Putamen (tissue), 1 donor: ENCODE measurements at regions not wholly inside any gene's neighbourhood (a gene's known extent, or its start where the extent isn't known, plus 50 kb on each side); places are given as distances from the start of the nearest gene placed in this dataset.
A peak's percentile ranks its signal among the peaks of the same experiment; 100 is the strongest.

Source experiments
- DNase-seq: peaks from one replicate; pipeline ENCODE4 v3.0.0-alpha.2; 2016; ENCODE audit warnings: low spot score

DNA sequence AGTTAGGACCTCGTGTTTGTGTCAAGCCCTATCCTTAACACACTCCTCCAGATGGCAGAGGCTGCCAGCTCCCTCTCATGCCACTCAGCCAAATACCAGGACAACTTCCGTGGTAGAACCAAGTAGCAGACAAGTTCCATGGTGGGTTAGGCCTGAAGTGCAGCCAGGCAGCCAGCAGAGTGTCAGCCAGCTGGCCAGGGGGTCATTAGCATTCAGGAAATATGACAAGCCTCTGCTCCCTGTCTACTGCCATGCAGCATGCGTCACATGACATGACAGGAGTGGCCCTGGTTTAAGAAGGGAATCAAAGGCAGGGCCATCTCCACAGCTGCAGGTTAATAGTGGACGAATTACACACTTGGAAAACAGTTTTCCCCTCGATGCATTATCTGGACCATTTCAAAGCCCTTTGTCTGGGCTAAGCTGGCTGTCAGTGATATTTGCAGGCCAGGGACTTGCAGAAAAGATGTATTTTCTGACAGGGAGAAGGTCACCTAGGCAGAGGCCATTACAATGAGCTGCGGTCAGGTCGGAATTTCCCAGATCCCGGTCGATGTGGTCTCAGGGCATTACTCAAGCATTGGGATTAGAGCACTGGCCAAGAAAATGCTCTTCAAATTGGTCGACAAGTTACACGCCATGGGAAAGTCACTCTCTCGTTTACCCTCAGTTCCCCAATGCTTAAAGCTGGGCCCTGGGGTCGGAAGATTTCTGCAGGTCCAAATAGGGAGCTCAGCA, 461.7 kb upstream of the CADM1 start:
- DNase-seq: no peak

DNA sequence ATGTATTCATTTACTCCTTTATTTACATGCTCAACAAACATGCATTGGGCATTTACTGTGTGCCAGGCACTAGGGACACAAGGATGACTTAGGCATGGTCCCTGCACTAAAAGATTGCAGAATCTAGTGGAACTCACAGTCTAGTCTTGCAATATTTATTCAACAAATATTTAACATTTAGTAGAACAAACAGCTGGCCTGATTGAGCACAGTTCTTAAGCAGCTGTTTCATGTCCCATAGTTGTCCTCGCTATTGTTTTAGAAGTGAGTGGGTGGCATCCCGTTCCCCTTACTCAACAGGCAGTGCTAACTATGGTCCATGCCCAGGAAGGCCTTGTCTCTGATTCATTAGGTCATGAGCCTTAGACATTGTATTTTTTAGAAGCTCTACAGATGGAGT, 459.9 kb upstream of the CADM1 start:
- DNase-seq: no peak

DNA sequence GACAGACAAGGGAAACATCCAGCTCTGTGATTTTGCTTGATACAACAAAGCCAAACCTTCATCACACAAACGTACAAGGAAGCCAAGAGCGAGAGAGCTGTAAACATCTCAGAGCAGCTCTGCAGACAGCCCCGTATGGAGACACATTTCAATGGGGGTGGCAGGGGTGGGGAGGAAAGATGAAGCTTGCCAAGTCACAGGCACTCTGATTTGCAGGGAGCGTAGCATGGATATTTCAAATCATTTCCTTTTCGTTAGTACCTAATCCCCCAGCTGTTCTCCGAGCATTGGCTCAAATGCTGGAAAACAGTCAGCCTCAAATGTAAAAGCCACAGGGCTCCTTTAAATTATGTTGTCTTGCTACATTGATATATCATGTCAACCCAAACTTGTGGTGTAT, 458.9 kb upstream of the CADM1 start:
- DNase-seq: no peak

DNA sequence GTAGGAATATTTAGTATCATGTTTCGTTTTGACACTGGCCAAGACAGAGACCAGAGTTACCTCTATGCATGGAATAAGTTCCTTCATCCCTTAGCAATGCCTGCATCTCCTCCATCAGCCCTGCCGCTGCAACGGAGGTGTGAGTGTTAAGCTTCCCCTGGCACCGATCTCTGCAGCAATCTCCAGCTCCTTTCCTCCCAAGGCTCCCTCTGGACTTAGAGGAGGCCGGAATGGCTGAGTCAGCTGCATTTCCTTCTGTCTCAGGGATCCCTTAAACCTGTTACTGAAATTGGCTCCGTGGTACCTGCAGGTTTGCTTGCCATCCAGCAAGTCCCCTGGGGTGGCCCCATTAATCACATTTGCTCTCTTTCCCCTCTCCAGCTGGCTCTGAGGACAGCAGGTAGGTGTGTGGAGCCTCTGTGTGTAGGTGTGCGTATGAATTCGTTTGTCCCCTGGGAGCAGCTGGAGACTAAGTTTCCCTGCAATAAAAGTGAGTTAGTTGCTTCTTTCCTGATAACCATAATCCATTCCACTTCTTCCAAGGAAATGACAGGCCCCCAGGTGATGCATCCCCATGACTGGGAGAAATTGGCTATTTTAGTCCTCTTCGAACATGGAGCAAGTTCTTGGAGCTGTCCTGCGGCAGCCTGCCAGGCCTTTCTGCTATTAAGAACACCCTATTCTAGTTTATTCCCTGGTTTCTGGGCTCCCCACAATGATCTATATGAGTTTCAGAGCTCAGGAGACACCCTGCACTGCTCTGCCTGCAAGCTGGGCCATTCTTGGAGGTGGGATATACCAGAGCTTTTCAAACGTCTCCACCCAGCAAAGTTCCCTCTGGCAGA, 457.2 kb upstream of the CADM1 start:
- DNase-seq: no peak

DNA sequence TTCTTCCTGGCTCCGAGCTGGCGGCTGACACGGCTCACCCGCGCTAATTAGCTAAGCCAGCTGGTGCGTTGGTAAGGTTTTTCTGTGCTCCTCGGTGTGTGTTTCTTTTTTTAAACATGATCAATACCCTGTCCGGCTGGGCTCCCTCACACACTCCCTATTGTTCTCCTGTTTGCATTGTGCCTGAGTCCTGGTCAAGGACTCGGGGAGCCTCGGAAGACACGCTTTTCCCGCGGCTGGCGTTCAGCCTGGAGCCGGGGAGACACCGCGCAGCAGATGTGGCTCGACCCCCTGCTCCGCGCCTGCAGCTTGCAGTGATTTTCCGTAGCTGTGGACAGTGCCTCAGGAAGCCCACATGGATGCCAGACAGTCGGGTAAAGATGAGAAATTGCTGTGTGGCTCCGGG, 454.9 kb upstream of the CADM1 start:
- no peak for DNase-seq

DNA sequence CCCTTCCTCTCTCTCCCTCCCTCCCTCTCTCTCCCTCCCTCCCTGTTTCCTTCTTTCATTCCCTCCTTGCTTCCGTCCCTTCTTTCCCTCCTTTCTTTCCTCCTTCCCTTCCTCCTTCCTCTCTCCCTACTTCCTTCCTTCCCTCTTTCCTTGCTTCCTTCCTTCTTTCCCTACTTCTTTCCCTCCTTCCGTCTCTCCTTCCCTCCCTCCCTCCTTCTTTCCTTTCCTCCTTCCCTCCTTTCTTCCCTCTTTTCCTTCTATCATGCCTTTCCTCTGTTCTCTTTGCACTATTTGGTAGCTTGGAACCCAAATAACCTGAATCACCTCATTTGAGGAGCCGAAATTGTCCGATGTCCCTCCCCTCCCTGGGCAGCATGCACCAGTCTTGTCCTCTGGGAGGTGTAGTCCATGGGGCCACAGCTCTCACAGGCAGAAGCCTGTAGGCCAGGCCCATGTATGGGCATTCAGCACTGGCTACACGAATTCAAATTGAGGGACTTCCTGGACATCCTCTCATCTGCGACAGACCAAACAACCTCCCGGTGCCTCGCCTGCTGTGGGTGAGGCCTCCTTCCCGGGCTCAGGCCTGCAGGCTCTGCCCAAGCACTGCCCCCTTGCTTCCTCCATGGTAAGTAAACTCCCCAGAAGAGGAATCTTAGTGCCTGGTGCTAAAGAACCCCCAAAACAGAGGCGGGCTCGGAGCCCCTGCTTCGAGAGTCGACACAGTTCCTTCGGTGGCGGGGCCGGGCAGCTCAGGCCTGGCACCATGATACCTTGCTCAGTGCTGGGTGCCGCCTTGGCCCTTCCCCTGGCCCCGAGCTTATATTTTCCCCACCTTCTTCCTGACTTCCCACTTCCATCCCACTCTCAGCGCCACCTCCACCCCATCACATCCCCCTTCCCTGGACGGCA, 454.1 kb upstream of the CADM1 start:
- DNase-seq: no peak

DNA sequence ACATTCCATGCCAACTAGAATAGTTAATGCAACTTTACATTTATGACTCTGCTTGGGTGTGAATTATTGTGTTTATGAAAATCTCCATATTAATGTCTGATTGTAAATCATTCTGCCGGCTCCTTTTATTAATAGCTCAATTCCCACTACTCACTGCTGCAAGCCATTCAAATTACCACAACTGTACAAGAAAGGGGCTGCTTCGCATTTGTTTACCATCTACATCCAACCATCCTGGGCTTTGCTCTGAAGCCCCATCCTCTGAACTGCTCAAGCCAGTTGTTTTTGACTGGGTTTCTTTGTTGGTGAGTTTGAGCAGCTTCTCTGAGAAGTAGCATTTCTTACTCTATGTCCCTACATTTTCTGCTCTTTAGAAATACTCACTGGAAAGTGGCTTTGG, 451.6 kb upstream of the CADM1 start:
- no peak for DNase-seq

DNA sequence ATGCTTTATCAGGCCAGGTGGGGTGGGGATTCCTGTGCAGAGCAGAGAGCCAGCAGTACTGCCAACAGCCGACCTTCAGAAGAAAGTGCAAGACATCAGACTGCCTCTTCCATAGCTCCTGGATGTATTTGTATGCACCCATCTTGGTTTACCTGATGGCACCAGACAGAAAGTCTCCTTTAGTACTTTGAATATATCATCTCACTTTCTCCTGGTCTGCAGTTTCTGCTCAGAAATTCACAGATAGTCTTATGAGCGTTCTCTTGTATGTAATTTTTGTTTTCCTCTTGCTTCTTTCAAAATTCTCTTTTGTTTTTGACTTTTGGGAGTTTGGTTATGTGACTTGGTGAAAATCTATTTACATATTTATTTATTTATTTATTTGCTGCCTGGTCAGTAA, 446.4 kb upstream of the CADM1 start:
- no peak for DNase-seq

DNA sequence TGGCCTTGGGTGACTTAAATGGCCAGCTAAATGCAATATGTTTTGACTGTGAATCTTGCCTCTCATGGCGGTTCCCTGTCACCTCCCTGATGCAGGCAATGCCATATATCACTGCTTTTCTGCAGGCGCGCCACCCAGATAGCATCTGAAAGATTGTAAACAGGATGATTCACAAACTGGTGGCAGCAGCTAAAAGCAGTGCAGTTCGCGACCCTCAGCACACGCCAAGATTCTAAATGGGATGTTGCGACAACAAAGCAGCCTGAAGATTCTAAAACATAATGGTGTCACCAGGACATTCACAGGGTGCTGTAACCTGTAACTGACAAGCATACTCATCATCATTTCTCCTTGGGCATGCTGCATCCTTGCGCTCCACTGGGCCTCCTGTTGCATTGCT, 440.4 kb upstream of the CADM1 start:
- DNase-seq: no peak

DNA sequence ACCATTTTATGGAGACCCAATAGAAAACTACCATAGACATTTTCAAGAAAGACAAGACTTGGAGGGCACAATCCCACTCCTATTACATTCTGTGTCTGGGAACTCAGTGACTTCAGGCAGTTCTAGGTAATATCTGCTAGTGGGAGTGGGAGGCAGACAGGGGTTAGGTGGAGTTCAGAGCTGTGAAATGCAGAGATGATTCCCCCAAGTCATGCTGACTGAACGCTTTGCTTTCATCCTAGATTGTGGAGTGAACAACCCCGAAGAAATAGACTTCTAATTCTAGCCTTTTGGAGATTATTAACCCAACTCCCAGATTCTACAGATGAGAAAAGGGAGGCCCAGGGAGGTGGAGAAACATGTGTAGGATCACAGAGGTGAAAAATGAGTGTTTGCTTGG, 437.8 kb upstream of the CADM1 start:
- no peak for DNase-seq

DNA sequence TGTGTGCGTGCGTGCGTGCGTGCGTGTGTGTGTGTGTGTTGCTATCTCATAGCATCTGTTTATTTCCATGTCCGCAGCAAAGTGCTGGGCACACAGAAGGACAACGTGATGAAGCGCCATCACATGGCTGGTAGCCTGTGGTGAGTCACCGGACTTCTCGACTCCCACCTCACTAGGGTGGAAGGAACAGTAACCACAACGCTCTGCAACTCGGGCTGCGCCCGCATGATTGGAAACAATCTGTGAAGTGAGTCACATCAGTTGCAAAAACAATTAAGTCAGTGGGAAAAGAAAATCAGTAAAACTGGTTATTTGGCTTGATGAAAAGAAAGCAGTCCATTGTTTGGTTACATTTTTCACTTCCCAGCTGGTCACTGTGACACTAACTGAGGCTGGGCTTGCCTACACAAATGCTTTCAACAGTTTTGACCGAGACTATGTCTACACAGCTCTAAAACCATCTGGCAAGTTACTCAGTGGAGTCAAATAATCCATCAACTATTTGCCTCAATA, 437.3 kb upstream of the CADM1 start:
- DNase-seq: peak; percentile 29

DNA sequence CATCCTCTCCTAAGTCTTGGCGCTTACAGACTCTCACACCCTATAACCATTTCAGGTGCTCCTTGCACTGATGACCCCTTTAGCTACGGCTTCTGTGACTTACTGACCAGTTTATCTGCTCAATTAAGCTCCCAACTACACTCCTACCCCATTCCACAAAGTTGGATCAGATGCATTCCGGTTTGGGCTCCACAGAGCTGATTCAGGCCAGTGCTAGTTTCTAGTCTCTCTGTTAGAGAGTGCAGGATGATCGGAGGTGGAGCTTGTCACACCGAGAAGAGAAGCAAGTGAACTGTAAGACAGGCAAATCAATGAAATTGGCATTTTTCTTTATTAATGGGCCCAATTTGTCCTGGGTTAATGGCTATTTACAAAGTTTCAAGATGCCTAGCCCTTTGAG, 436.8 kb upstream of the CADM1 start:
- DNase-seq: no peak

DNA sequence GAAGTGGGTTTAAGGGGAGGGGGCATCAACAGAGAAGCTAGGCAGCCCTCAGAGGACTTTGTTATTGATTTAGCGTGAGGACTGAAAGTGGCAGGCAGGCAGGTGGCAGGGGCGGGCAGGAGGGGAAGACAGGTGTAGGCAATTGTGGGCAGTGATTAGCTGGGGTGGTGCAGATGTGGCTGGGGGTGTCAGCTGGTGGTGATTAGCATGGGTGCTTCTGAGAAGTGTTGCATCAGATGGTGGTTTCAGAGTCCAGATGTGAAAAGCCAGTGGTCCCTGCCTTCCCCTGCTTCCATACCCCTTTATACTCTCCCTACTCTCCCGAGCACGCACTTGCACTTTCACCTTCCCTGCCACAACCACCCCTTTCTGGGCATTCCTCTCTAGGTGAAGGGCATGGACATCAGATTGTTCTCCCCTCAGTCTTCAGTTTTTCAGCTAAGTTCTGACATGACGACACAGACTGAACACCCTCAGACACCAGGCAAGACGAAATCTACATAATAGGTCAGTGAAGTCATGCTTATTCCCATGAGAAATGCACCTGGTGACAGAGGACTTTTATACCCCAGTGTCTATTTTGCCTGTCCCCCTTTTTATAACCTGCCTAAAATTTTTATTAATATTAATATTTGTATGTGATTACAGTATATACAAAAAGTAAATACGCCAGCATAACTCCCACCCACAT, 435.7 kb upstream of the CADM1 start:
- DNase-seq: no peak

DNA sequence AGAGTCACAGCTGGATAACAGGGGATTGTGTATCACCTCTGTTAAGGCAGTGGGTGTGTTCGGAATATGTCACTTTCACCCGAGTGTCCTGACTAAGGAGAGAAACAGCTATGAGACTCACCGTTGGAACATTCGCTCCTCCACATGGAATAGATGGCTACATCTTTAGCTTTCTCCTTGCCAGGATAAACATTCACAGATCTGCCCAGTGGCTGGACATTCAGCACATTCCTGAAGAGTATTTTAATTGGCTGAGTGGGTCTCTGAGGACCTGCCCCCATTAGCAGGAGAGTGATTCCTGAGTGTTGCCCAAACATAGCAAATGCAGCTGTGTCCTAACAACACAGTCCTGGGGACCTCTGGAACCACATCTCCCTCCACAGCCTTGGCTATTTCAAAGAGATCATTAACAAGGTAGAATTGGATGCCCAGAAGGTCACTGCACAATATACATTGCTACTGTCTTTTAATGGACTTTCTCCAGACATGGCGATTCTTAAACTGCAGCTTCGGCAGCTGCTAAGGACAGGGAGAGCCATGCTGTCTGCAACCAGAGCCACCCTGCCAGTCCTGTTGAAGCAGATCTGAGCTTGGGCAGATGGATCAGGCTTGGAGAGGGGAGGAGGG, 435.0 kb upstream of the CADM1 start:
- no peak for DNase-seq

DNA sequence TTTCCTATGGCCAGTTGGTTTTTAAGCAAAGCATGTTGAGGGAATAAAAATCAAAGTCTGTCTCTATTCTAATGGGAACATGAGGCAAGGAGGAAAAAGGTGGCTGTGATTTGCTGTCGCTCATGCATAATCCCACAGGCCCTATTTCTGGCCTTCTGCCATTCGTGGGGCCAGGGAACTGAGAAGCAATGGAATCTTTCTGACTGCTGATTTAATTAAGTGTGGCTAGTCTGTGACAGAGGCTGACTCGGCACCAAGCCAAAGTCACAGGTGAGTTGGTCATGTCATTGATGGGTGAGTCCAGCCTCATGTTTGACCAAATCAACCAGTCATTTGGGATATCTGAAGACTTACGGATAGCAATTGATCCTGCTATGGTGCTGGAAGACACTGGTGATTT, 429.3 kb upstream of the CADM1 start:
- no peak for DNase-seq

DNA sequence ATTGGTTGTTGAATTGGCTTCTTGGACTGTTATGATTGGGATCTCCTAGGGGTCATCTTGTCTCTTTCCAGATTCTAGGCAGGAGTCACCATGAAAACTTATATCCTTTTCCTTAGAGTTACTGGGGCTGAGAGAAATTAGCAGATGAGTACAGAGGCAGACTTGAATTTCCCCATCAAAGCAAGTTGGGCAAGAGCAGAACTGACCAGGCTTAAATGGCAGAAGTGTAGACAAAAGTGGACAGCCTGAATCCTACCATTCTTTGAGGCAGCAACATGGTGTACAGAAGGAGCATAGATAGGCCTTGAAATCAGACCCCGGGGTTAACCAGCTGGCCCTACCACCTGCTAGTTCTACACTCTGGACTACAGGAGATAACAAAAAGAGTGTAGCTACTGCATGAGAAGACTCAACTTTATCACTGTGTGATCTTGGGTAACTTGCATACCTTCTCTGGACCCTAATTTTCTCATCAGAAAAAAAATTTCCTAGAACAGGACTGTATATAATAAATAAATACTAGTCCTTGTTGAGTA, 427.4 kb upstream of the CADM1 start:
- DNase-seq: no peak

DNA sequence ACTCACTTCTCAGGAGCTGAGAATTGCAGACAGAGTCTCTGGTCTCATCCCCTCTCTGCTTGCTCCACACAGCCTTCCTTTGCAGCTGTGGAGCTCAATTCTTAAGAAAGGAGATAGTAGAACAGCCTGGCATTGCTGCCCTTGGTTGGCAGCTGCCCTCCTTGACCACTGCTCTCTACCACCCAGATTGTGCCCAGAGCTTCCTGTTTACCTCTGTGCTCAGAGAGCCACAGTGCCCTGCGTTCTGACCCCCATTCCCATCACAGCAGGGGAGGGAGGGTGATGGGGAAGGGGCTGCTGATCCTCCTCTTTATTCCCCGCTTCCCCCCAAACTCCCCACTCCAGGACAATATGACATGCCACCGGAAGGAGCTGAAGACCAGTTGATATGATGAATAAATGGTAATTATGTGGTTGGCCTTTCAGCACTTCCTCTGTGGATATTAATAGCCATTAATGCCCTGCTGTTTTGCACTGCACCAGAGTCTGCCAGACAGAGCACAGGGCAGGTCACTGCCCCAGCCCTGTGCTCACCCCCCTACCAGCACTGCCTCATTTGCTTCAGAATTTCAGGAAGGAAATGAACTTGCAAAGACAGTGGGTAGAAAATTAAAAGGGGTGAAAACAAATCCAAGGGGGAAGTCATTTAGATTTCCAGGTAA, 426.8 kb upstream of the CADM1 start:
- DNase-seq: peak; percentile 10

DNA sequence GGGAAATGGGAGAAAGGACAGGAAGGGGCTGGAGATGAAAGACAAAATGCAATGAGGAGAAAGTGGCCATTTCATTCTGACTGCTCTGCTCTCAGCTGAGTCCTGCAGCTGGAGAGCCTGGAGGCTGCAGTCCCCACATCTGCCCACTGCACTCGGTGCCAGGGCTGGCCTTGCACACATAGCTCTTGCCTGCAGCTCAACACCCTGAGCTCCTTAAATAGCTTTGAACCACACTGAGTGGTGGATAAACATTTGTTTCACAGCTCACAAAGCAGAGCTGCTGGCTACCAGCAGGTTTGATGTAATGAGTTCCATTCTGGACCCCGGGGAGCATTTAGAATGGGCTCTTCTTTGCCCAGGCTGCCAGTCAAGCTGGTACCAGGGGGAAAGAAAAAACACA, 426.1 kb upstream of the CADM1 start:
- no peak for DNase-seq

DNA sequence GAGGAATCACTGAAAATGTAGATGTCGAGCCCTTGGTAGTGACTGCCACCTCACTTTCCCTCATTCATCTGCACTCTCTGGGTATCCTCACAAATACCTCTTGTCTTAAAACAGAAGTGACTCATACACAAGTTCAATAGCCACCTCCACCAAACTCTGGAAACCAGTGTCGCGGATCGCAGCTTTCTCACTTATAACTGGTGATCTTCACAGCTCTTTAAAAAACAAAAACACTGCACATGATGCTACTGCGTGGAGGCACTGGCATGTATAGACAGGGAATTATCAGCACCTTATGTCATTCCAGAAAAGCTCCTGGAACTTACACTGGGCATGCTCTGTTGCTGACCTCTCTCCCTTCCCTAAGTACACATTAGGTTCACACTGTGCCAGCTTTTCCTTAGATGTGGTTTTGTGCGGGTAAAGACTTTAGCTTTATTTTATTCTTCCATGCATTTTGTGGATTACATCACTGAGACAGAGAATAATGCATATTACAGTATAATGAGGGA, 425.5 kb upstream of the CADM1 start:
- DNase-seq: no peak

DNA sequence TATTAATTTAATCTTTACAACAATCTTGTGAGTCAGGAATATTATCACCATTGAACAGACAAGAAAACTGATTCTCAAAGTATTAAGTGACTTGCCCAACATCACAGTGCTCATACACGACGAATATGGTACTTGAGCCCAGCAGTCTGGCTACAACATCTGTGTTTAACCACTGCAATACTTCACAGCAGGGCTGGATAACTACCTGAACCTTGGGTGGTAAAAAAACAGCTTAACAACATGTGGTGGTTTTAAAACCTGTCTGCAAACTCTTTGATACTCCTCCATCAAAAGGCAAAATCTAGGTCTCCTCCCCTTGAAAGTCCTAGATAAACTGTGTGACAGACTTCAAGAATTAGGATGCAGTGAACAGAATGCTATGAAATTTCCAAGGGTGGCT, 424.6 kb upstream of the CADM1 start:
- no peak for DNase-seq
